ENCODE measurements at regions not wholly inside any gene's neighbourhood (a gene's known extent, or its start where the extent isn't known, plus 50 kb on each side); places are given as distances from the start of the nearest gene placed in this dataset.

- in situ Hi-C loops (cut with HindIII; ENCODE audit: extremely low pct_ligation_motif_present, low pct_unique_long_range_greater_than_20kb) = no loop called here
- no peak for TF ChIP-seq E2F1 (CRISPR knock-in tag; IDR thresholded peaks at IDR 0.05)
- TF ChIP-seq ZBTB20 (CRISPR knock-in tag; IDR thresholded peaks at IDR 0.05; ENCODE audit: borderline replicate concordance, low read depth) = no peak
- no peak for TF ChIP-seq ZNF703 (CRISPR knock-in tag; IDR thresholded peaks at IDR 0.05; ENCODE audit: borderline replicate concordance)
- TF ChIP-seq MTF2 (CRISPR knock-in tag; IDR thresholded peaks at IDR 0.05; ENCODE audit: borderline replicate concordance) = no peak
- no peak for TF ChIP-seq REXO4 (CRISPR knock-in tag; IDR thresholded peaks at IDR 0.05; ENCODE audit: borderline replicate concordance)
- TF ChIP-seq CBX1 (IDR thresholded peaks at IDR 0.05; ENCODE audit: low read depth) = no peak
- no peak for TF ChIP-seq ISL2 (CRISPR knock-in tag; IDR thresholded peaks at IDR 0.05)
- TF ChIP-seq ZNF598 (CRISPR knock-in tag; IDR thresholded peaks at IDR 0.05; ENCODE audit: borderline replicate concordance) = no peak
- TF ChIP-seq PTBP1 (IDR thresholded peaks at IDR 0.05; ENCODE audit: low read depth, low read length, poor library complexity, severe bottlenecking) = no peak
- TF ChIP-seq RFXANK (CRISPR knock-in tag; IDR thresholded peaks at IDR 0.05) = no peak
- TF ChIP-seq HMG20A (CRISPR knock-in tag; IDR thresholded peaks at IDR 0.05; ENCODE audit: borderline replicate concordance) = no peak
- TF ChIP-seq CEBPZ (IDR thresholded peaks at IDR 0.05; ENCODE audit: low read length) = no peak
- TF ChIP-seq SPEN (CRISPR knock-in tag; IDR thresholded peaks at IDR 0.05; ENCODE audit: low read depth) = no peak
- no peak for TF ChIP-seq GTF2F1 (IDR thresholded peaks at IDR 0.05; ENCODE audit: low read length)
- TF ChIP-seq ATAD3A (CRISPR knock-in tag; IDR thresholded peaks at IDR 0.05) = no peak
- no peak for TF ChIP-seq ZNF160 (CRISPR knock-in tag; IDR thresholded peaks at IDR 0.05)
- no peak for FAIRE-seq
- no peaks in the 10 kb centered on the region for H3K36me3 ChIP-seq (replicated peaks in 1 of 2; ENCODE audit: control insufficient read depth in 1 of 2, insufficient read depth in 2 of 2, low read length in 2 of 2)
- H3K9me3 ChIP-seq (ENCODE audit: low read length) = no peaks in the 10 kb centered on the region
- no peak overlapping the region for H2AFZ ChIP-seq (ENCODE audit: low read length)
- H3K4me3 ChIP-seq (replicated peaks in 1 of 3; ENCODE audit: insufficient read depth in 1 of 3, low read depth in 2 of 3, low read length in 3 of 3) = no peak overlapping the region
- WGBS (ENCODE audit: low lambda C conversion rate) = 0% methylated on average over 2 of the region's 2 CpGs
- no peak for DNase-seq (ENCODE audit: low spot score)
- ATAC-seq = no peak
- H3K4me2 ChIP-seq (ENCODE audit: low read depth, low read length) = no peak overlapping the region
- no TSS peak for BruUV-seq (replicated peaks)
- POLR2A ChIA-PET = no interaction called here
- CTCF ChIA-PET (ENCODE audit: low intra/inter-chr PET ratio, low total read pairs) = no interaction called here
- H3K4me1 ChIP-seq (ENCODE audit: insufficient read depth, low read length) = no peaks in the 10 kb centered on the region
- no peaks in the 10 kb centered on the region for H4K20me1 ChIP-seq (ENCODE audit: insufficient read depth, low read length)
- H3K79me2 ChIP-seq (ENCODE audit: insufficient read depth, low read length) = no peaks in the 10 kb centered on the region
- intact Hi-C loops (cut with micrococcal nuclease; ENCODE audit: unreplicated experiment) = no loop called here
- H3K27ac ChIP-seq (ENCODE audit: extremely low read length, insufficient read depth, low read length) = no peak overlapping the region
- H3K27me3 ChIP-seq (ENCODE audit: control insufficient read depth in 1 of 2, insufficient read depth in 2 of 2, low read length in 2 of 2) = no peaks in the 10 kb centered on the region
- H3K9ac ChIP-seq (ENCODE audit: insufficient read depth, low read depth, low read length) = no peak overlapping the region
Observed at GRCh38 chr6:95081231-95081630, 496.1 kb upstream of the MANEA start.
